DND-41 (cell line): ENCODE measurements at regions not wholly inside any gene's neighbourhood (a gene's known extent, or its start where the extent isn't known, plus 50 kb on each side); places are given as distances from the start of the nearest gene placed in this dataset.

Experiments
- CTCF ChIP-seq: IDR thresholded peaks from 2 replicates; pipeline ENCODE4 v1.5.1; 2012; ENCODE audit warnings: borderline replicate concordance, low read length, moderate library complexity, mild to moderate bottlenecking; ENCODE audit not compliant: poor library complexity, severe bottlenecking; ENCODE audit errors: extremely low read depth
- EZH2 ChIP-seq: IDR thresholded peaks from 3 replicates; pipeline ENCODE4 v1.6.1; 2012; ENCODE audit warnings: borderline replicate concordance, low read depth, mild to moderate bottlenecking, moderate library complexity, low read length, inconsistent platforms; ENCODE audit not compliant: severe bottlenecking

GRCh38 chrX:39667736-39668482 lies 429.8 kb downstream of the BCOR start:
- TF ChIP-seq CTCF (no peak), EZH2 (no peak)
